Breast epithelium (tissue), 4 donors: ENCODE measurements at regions not wholly inside any gene's neighbourhood (a gene's known extent, or its start where the extent isn't known, plus 50 kb on each side); places are given as distances from the start of the nearest gene placed in this dataset.

Experiments used
- DNase-seq, 2 donors: peaks; one replicate each; pipeline ENCODE4 v3.0.0-alpha.2; 2019; ENCODE audit warnings: low spot score in 2 of 2
- H3K27ac ChIP-seq, 2 donors: fragments of 200-600 bp; sonication (generic) in 1 of 2; one replicate each; pipeline ENCODE4 v1.5.1; 2016 to 2019; ENCODE audit warnings: mild to moderate bottlenecking in 1 of 2
- H3K27me3 ChIP-seq, 2 donors: fragments of 200-600 bp; sonication (generic) in 1 of 2; one replicate each; pipeline versions ENCODE4 v1.5.1 to v1.6.0; 2017 to 2019; ENCODE audit warnings: control low read depth in 1 of 2, mild to moderate bottlenecking in 1 of 2
- H3K36me3 ChIP-seq: fragments of 200-600 bp; one replicate; pipeline ENCODE4 v1.5.1; 2019
- H3K4me1 ChIP-seq, 2 donors: fragments of 200-600 bp; sonication (generic); one replicate each; pipeline ENCODE4 v1.5.1; 2016 to 2019; ENCODE audit warnings: control low read depth in 1 of 2
- H3K4me3 ChIP-seq, 3 donors: fragments of 200-600 bp; sonication (generic); 1 replicate in 2 of 3; 2 replicates in 1 of 3; pipeline ENCODE4 v1.5.1; 2016 to 2019; ENCODE audit warnings: mild to moderate bottlenecking in 3 of 3, moderate library complexity in 2 of 3
- H3K9me3 ChIP-seq, 2 donors: fragments of 200-600 bp; sonication (generic) in 1 of 2; one replicate each; pipeline ENCODE4 v1.5.1; 2016 to 2019; ENCODE audit warnings: control low read depth in 1 of 2
- POLR2A ChIP-seq: fragments of 450-650 bp; IDR thresholded peaks from one replicate; pipeline ENCODE4 v1.6.1; 2016; ENCODE audit warnings: antibody characterized with exemption, mild to moderate bottlenecking, moderate library complexity
- POLR2AphosphoS5 ChIP-seq, 3 donors: sonication (generic); formaldehyde crosslinking; IDR thresholded peaks; one replicate each; pipeline ENCODE4 v1.6.1; 2017; ENCODE audit warnings: antibody characterized with exemption in 3 of 3
- intact Hi-C: fragments of 100-400 bp; cut with DNase I; formaldehyde crosslinking; loops from one replicate; pipeline ENCODE4 v1.15.1; 2023; ENCODE audit warnings: low total_unique reads
- TF ChIP-seq, protein P1 (sequence below), 3 donors: fragments of 450-650 bp; IDR thresholded peaks; one replicate each; pipeline ENCODE4 v1.5.1; 2016 to 2017; ENCODE audit warnings: antibody characterized with exemption in 3 of 3, mild to moderate bottlenecking in 3 of 3, moderate library complexity in 3 of 3

- intact Hi-C loops = no loop called here
- H3K27me3 ChIP-seq = no peaks in the 10 kb centered on the region
- H3K36me3 ChIP-seq = no peaks in the 10 kb centered on the region
- H3K4me1 ChIP-seq = no peaks in the 10 kb centered on the region
- H3K4me3 ChIP-seq = no peak overlapping the region
- no peak overlapping the region for H3K27ac ChIP-seq
- TF ChIP-seq, protein P1, sequence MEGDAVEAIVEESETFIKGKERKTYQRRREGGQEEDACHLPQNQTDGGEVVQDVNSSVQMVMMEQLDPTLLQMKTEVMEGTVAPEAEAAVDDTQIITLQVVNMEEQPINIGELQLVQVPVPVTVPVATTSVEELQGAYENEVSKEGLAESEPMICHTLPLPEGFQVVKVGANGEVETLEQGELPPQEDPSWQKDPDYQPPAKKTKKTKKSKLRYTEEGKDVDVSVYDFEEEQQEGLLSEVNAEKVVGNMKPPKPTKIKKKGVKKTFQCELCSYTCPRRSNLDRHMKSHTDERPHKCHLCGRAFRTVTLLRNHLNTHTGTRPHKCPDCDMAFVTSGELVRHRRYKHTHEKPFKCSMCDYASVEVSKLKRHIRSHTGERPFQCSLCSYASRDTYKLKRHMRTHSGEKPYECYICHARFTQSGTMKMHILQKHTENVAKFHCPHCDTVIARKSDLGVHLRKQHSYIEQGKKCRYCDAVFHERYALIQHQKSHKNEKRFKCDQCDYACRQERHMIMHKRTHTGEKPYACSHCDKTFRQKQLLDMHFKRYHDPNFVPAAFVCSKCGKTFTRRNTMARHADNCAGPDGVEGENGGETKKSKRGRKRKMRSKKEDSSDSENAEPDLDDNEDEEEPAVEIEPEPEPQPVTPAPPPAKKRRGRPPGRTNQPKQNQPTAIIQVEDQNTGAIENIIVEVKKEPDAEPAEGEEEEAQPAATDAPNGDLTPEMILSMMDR (IDR thresholded peaks at IDR 0.05) = no peak
- TF ChIP-seq POLR2A = no peak
- H3K9me3 ChIP-seq = no peaks in the 10 kb centered on the region
- DNase-seq = no peak
These were observed 102.9 kb upstream of the TSHZ2 start for GRCh38 chr20:52869276-52869675.

DNA sequence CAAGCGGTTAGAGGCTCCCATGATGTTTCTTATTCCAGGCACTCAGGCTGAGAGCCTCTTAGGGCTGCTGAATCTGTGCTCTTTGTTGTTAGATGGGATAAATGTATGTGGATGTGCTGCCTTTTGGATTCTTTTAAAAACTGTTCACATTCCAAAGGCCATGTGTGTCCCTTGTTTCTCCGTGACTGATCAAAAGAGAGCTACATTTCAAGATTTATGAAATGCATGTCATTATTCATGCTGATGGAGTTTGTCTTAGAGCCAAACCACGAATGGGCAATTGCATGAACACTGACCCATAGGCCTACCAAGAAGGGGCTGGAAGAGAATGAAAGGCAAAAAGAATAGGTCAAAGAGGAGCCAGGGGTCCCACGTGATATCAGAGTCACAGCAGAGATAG lies 104.9 kb upstream of the TSHZ2 start:
- Histone ChIP-seq H3K27ac (no peak overlapping the region), H3K9me3 (no peaks in the 10 kb centered on the region), H3K36me3 (no peaks in the 10 kb centered on the region), H3K27me3 (no peaks in the 10 kb centered on the region), H3K4me1 (no peaks in the 10 kb centered on the region), H3K4me3 (no peak overlapping the region)
- DNase-seq = no peak
- TF ChIP-seq, protein P1 (IDR thresholded peaks at IDR 0.05) = no peak
- no peak for TF ChIP-seq POLR2A
- TF ChIP-seq POLR2AphosphoS5 (IDR thresholded peaks at IDR 0.05) = no peak
- intact Hi-C loops = no loop called here

GRCh38 chr20:52864916-52865605 lies 107.1 kb upstream of the TSHZ2 start:
- H3K9me3 ChIP-seq = no peaks in the 10 kb centered on the region
- TF ChIP-seq POLR2AphosphoS5 (IDR thresholded peaks at IDR 0.05) (no peak), POLR2A (no peak)
- TF ChIP-seq, protein P1 (IDR thresholded peaks at IDR 0.05) = no peak
- H3K36me3 ChIP-seq = no peaks in the 10 kb centered on the region
- no peaks in the 10 kb centered on the region for H3K27me3 ChIP-seq
- intact Hi-C loops = no loop called here
- H3K4me1 ChIP-seq = no peaks in the 10 kb centered on the region
- DNase-seq = no peak
- H3K4me3 ChIP-seq = no peak overlapping the region
- H3K27ac ChIP-seq = no peak overlapping the region

DNA sequence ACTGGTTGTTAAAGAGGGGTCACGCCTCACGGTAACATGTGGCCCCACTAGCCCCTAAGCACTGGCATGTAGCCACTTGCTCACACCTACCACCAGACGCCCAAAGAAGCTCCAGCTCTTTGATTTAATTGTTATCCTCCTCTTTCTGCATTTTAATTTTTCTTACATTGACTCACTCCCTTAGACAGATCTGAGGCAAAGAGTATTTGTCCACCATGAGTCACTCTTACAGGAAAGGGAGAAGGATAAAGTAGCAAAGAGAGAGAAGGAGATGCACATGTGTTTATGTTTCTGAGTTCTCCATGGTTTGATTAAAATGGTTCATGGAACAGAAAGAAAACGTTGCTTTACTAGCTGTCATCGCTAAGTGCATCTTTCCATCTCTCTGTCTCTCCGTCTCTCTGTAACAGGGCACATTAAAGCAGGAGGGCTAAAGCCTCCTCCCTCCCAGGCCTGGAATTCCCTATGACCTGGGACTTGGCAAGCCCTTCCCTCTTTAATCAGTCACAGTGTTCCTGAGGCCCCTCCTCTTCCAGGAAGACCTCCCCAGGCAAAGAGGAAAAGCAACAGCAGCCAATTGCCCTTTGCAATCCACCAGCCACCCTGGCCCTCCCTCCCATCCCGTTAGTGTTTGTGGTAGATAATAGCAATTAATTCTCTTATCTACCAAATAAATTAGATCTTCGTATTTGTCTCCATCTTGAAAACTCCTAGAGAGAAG lies 112.8 kb upstream of the TSHZ2 start:
- TF ChIP-seq, protein P1 (IDR thresholded peaks at IDR 0.05) = no peak
- no peak for TF ChIP-seq POLR2A
- TF ChIP-seq POLR2AphosphoS5 (IDR thresholded peaks at IDR 0.05) = no peak
- Histone ChIP-seq H3K4me3 (no peak overlapping the region), H3K4me1 (no peaks in the 10 kb centered on the region), H3K36me3 (no peaks in the 10 kb centered on the region), H3K27me3 (no peaks in the 10 kb centered on the region), H3K27ac (peak overlapping the region; percentile 9 to 69), H3K9me3 (no peaks in the 10 kb centered on the region)
- no peak for DNase-seq
- intact Hi-C loops = no loop called here

DNA sequence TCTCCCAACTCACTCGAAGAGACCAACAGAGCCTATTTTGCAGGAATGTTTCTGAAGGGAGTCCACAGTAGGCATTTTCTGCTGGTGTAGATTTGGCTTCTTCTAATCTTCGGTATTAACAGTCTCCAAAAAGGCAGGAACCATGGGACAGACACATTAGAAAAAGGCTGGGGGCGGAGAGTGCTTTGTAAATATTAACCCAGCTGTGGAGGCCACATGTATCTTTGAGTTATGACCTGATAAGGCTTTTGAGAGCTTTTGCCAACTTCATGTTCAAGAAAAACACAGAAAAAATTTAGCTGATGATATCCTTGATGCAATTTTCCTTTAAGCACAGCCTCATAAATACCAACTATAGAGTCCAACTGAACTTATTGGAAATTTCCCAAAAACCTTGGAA lies 119.4 kb upstream of the TSHZ2 start:
- Histone ChIP-seq H3K4me1 (no peaks in the 10 kb centered on the region), H3K27me3 (no peaks in the 10 kb centered on the region), H3K27ac (no peak overlapping the region), H3K9me3 (no peaks in the 10 kb centered on the region), H3K4me3 (no peak overlapping the region), H3K36me3 (no peaks in the 10 kb centered on the region)
- intact Hi-C loops = no loop called here
- DNase-seq = no peak
- TF ChIP-seq POLR2A (no peak), POLR2AphosphoS5 (IDR thresholded peaks at IDR 0.05) (no peak)
- TF ChIP-seq, protein P1 (IDR thresholded peaks at IDR 0.05) = no peak
